Neural crest cell (in vitro differentiated cells): ENCODE measurements at regions not wholly inside any gene's neighbourhood (a gene's known extent, or its start where the extent isn't known, plus 50 kb on each side); places are given as distances from the start of the nearest gene placed in this dataset.

Experiments
- DNase-seq: peaks from one replicate; pipeline ENCODE4 v3.0.0; 2021; ENCODE audit warnings: low read depth, mixed read lengths, low spot score
- H3K27ac Mint-ChIP-seq: one replicate; pipeline ENCODE4 v1.8.0; 2021; ENCODE audit warnings: mild to moderate bottlenecking, mixed read lengths; ENCODE audit not compliant: unreplicated experiment
- H3K27me3 Mint-ChIP-seq: 2 replicates; pipeline ENCODE4 v1.8.0; 2021; ENCODE audit warnings: low read depth, mild to moderate bottlenecking, mixed read lengths
- H3K36me3 Mint-ChIP-seq: 2 replicates; pipeline ENCODE4 v1.8.0; 2021; ENCODE audit warnings: low read depth, mild to moderate bottlenecking, mixed read lengths
- H3K4me1 Mint-ChIP-seq: 2 replicates; pipeline ENCODE4 v1.8.0; 2021; ENCODE audit warnings: mixed read lengths
- H3K4me3 Mint-ChIP-seq: one replicate; pipeline ENCODE4 v1.8.0; 2021; ENCODE audit warnings: mild to moderate bottlenecking, mixed read lengths
- H3K9me3 Mint-ChIP-seq: 2 replicates; pipeline ENCODE4 v1.8.0; 2021; ENCODE audit warnings: mixed read lengths
- CTCF ChIP-seq: fragments of 200-600 bp; sonication (generic); conservative IDR thresholded peaks from 2 replicates; pipeline ENCODE4 v1.5.0; 2021; ENCODE audit warnings: antibody characterized with exemption, mild to moderate bottlenecking

GRCh38 chr4:23202712-23203247 is 510.0 kb downstream of the GBA3 start:
- peaks cover 11% of the 10 kb centered on the region for H3K4me1 Mint-ChIP-seq
- H3K36me3 Mint-ChIP-seq, result peaks cover 28% of the 10 kb centered on the region
- H3K27me3 Mint-ChIP-seq, result no peaks in the 10 kb centered on the region
- TF ChIP-seq CTCF, result no peak
- peaks cover 30% of the 10 kb centered on the region for H3K9me3 Mint-ChIP-seq
- H3K4me3 Mint-ChIP-seq, result no peak overlapping the region
- DNase-seq, result no peak
- H3K27ac Mint-ChIP-seq, result no peak overlapping the region

- peaks cover 14% of the 10 kb centered on the region for H3K9me3 Mint-ChIP-seq
Measured at GRCh38 chr4:23194751-23195150, 502.0 kb downstream of the GBA3 start.

GRCh38 chr4:23174179-23174578 is 481.4 kb downstream of the GBA3 start:
- Mint-ChIP-seq H3K4me1 (peaks cover 17% of the 10 kb centered on the region), H3K27me3 (no peaks in the 10 kb centered on the region), H3K9me3 (peaks cover 41% of the 10 kb centered on the region), H3K27ac (no peak overlapping the region), H3K4me3 (no peak overlapping the region), H3K36me3 (peaks cover 26% of the 10 kb centered on the region)
- no peak for TF ChIP-seq CTCF
- DNase-seq, result no peak

More at GRCh38 chr4:23194751-23195150, 502.0 kb downstream of the GBA3 start:
- Mint-ChIP-seq H3K27me3 (no peaks in the 10 kb centered on the region), H3K36me3 (peaks cover 6% of the 10 kb centered on the region), H3K27ac (no peak overlapping the region), H3K4me3 (no peak overlapping the region), H3K4me1 (peaks cover 13% of the 10 kb centered on the region)
- DNase-seq, result no peak
- no peak for TF ChIP-seq CTCF

- H3K27ac Mint-ChIP-seq, result no peak overlapping the region
- no peaks in the 10 kb centered on the region for H3K27me3 Mint-ChIP-seq
- no peak for DNase-seq
- peaks cover 27% of the 10 kb centered on the region for H3K4me1 Mint-ChIP-seq
- no peak for TF ChIP-seq CTCF
- H3K9me3 Mint-ChIP-seq, result peaks cover 25% of the 10 kb centered on the region
- H3K4me3 Mint-ChIP-seq, result no peak overlapping the region
- H3K36me3 Mint-ChIP-seq, result peaks cover 15% of the 10 kb centered on the region
Measured at GRCh38 chr4:23171976-23172375, 479.2 kb downstream of the GBA3 start.

GRCh38 chr4:23169608-23170311 is 477.0 kb downstream of the GBA3 start:
- no peak overlapping the region for H3K4me3 Mint-ChIP-seq
- peaks cover 9% of the 10 kb centered on the region for H3K36me3 Mint-ChIP-seq
- no peaks in the 10 kb centered on the region for H3K27me3 Mint-ChIP-seq
- no peak for TF ChIP-seq CTCF
- H3K9me3 Mint-ChIP-seq, result peaks cover 19% of the 10 kb centered on the region
- peaks cover 39% of the 10 kb centered on the region for H3K4me1 Mint-ChIP-seq
- no peak for DNase-seq
- H3K27ac Mint-ChIP-seq, result peak overlapping the region; percentile 76
